ENCODE measurements at regions not wholly inside any gene's neighbourhood (a gene's known extent, or its start where the extent isn't known, plus 50 kb on each side); places are given as distances from the start of the nearest gene placed in this dataset.

- DNase-seq (ENCODE audit: low spot score), result no peak
Observed at GRCh38 chr7:25314731-25315267, 86.5 kb upstream of the NPVF start.

- DNase-seq (ENCODE audit: low spot score), result no peak
Observed at GRCh38 chr7:25316366-25316765, 88.1 kb upstream of the NPVF start.

GRCh38 chr7:25318047-25318446 lies 89.8 kb upstream of the NPVF start:
- DNase-seq (ENCODE audit: low spot score), result no peak

- DNase-seq (ENCODE audit: low spot score), result no peak
Observed at GRCh38 chr7:25319707-25320106, 91.4 kb upstream of the NPVF start.

- DNase-seq (ENCODE audit: low spot score), result no peak
Observed at GRCh38 chr7:25320791-25321190, 92.5 kb upstream of the NPVF start.

- no peak for DNase-seq (ENCODE audit: low spot score)
Observed at GRCh38 chr7:25321424-25321823, 93.1 kb upstream of the NPVF start.

GRCh38 chr7:25322473-25322872 lies 94.2 kb upstream of the NPVF start:
- DNase-seq (ENCODE audit: low spot score), result no peak

- DNase-seq (ENCODE audit: low spot score), result no peak
Observed at GRCh38 chr7:25325186-25325757, 97.0 kb upstream of the NPVF start.

- DNase-seq (ENCODE audit: low spot score), result no peak
Observed at GRCh38 chr7:25326501-25327156, 98.3 kb upstream of the NPVF start.

- no peak for DNase-seq (ENCODE audit: low spot score)
Observed at GRCh38 chr7:25329815-25330214, 101.5 kb upstream of the NPVF start.

- no peak for DNase-seq (ENCODE audit: low spot score)
Observed at GRCh38 chr7:25333296-25333928, 105.1 kb upstream of the NPVF start.

- DNase-seq (ENCODE audit: low spot score), result no peak
Observed at GRCh38 chr7:25347360-25348066, 119.2 kb upstream of the NPVF start.

GRCh38 chr7:25348104-25348503 lies 119.8 kb upstream of the NPVF start:
- no peak for DNase-seq (ENCODE audit: low spot score)

GRCh38 chr7:25349283-25350017 lies 121.2 kb upstream of the NPVF start:
- no peak for DNase-seq (ENCODE audit: low spot score)

- DNase-seq (ENCODE audit: low spot score), result no peak
Observed at GRCh38 chr7:25350041-25350440, 121.8 kb upstream of the NPVF start.

- DNase-seq (ENCODE audit: low spot score), result no peak
Observed at GRCh38 chr7:25351761-25352160, 123.5 kb upstream of the NPVF start.

GRCh38 chr7:25353196-25353595 lies 124.9 kb upstream of the NPVF start:
- no peak for DNase-seq (ENCODE audit: low spot score)

GRCh38 chr7:25353732-25354131 lies 125.4 kb upstream of the NPVF start:
- no peak for DNase-seq (ENCODE audit: low spot score)

GRCh38 chr7:25356534-25357151 lies 128.4 kb upstream of the NPVF start:
- DNase-seq (ENCODE audit: low spot score), result no peak

GRCh38 chr7:25358926-25359325 lies 130.6 kb upstream of the NPVF start:
- DNase-seq (ENCODE audit: low spot score), result no peak

GRCh38 chr7:25359471-25360059 lies 131.3 kb upstream of the NPVF start:
- DNase-seq (ENCODE audit: low spot score), result no peak
